Esophagus squamous epithelium (tissue), 5 donors: ENCODE measurements at regions not wholly inside any gene's neighbourhood (a gene's known extent, or its start where the extent isn't known, plus 50 kb on each side); places are given as distances from the start of the nearest gene placed in this dataset.
A peak's percentile ranks its signal among the peaks of the same experiment; 100 is the strongest.
"Not testable (repeated sequence)": the region's sequence is repeated elsewhere in the genome, so short reads cannot be mapped to it uniquely, and the experiment has no call there.

Source experiments
- DNase-seq: peaks from one replicate; lab custom pipeline; 2025; lab: John Stamatoyannopoulos, UW
- H3K27ac ChIP-seq, 4 donors: fragments of 200-600 bp; sonication (generic); one replicate each; pipeline ENCODE4 v1.5.1; 2016 to 2019; ENCODE audit warnings: mild to moderate bottlenecking in 1 of 4
- H3K27me3 ChIP-seq, 4 donors: fragments of 200-600 bp; sonication (generic); 1 replicate in 3 of 4; 2 replicates in 1 of 4; pipeline versions ENCODE4 v1.5.1 to v1.6.0; 2017 to 2021; ENCODE audit warnings: antibody characterized with exemption in 1 of 4
- H3K36me3 ChIP-seq, 3 donors: fragments of 200-600 bp; sonication (generic); one replicate each; pipeline ENCODE4 v1.5.1; 2016 to 2019
- H3K4me1 ChIP-seq, 3 donors: fragments of 200-600 bp; sonication (generic); one replicate each; pipeline ENCODE4 v1.5.1; 2017 to 2019
- H3K4me3 ChIP-seq, 4 donors: fragments of 200-600 bp; sonication (generic); 1 replicate in 3 of 4; 2 replicates in 1 of 4; pipeline ENCODE4 v1.5.1; 2016 to 2019; ENCODE audit warnings: mild to moderate bottlenecking in 2 of 4, moderate library complexity in 1 of 4
- H3K9me3 ChIP-seq, 3 donors: fragments of 200-600 bp; sonication (generic); one replicate each; pipeline ENCODE4 v1.5.1; 2016 to 2019
- POLR2A ChIP-seq, 4 donors: fragments of 450-650 bp; IDR thresholded peaks; one replicate each; pipeline ENCODE4 v1.6.1; 2017; ENCODE audit warnings: antibody characterized with exemption in 4 of 4, mild to moderate bottlenecking in 4 of 4, moderate library complexity in 3 of 4
- WGBS, 2 donors: methylation state at CpG; one replicate each; pipeline ENCODE4 v1.1.5; 2018; 5-methylcytosine and 5-hydroxymethylcytosine counted together
- intact Hi-C: fragments of 100-400 bp; cut with DNase I; formaldehyde crosslinking; loops from one replicate; pipeline ENCODE4 v1.15.0; 2022
- TF ChIP-seq, protein P1 (sequence below), 6 experiments: fragments of 450-650 bp in 4 of 6; fragments of 200-600 bp in 2 of 6; sonication (generic) in 2 of 6; IDR thresholded peaks; one replicate each; pipeline ENCODE4 v1.5.1; 2016 to 2019; ENCODE audit warnings: antibody characterized with exemption in 6 of 6, mild to moderate bottlenecking in 4 of 6, moderate library complexity in 4 of 6
- donor health status: DM: yes; HTN: yes; CAD: no.

DNA sequence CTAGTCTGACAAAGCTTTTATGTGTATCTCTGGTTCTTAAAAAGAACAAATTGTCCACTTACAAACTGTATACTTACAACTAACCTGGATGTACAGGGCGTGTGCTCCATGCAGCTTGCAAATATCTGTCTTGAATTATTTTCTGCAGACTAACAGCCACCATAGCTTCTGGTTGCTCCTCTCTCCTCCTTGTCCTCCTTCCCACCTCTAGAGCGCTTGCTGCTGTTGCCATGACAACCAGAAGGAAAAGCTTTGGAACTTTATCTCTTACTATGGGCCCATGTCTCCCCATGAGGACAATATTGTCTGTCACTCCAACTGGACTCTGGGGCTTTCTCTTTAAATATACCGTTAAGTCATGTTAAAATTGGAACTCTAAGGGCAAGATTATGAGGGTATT is 71.5 kb upstream of the DHX40 start:
- 68 to 77% methylated on average over 3 of the region's 3 CpGs for WGBS, 2 donors
- Histone ChIP-seq H3K27ac (no peak overlapping the region), H3K4me1 (no peaks in the 10 kb centered on the region), H3K9me3 (no peaks in the 10 kb centered on the region), H3K27me3 (no peaks in the 10 kb centered on the region), H3K4me3 (no peak overlapping the region), H3K36me3 (no peaks in the 10 kb centered on the region)
- DNase-seq = no peak
- TF ChIP-seq, protein P1, sequence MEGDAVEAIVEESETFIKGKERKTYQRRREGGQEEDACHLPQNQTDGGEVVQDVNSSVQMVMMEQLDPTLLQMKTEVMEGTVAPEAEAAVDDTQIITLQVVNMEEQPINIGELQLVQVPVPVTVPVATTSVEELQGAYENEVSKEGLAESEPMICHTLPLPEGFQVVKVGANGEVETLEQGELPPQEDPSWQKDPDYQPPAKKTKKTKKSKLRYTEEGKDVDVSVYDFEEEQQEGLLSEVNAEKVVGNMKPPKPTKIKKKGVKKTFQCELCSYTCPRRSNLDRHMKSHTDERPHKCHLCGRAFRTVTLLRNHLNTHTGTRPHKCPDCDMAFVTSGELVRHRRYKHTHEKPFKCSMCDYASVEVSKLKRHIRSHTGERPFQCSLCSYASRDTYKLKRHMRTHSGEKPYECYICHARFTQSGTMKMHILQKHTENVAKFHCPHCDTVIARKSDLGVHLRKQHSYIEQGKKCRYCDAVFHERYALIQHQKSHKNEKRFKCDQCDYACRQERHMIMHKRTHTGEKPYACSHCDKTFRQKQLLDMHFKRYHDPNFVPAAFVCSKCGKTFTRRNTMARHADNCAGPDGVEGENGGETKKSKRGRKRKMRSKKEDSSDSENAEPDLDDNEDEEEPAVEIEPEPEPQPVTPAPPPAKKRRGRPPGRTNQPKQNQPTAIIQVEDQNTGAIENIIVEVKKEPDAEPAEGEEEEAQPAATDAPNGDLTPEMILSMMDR (IDR thresholded peaks at IDR 0.05) = no peak
- no peak for TF ChIP-seq POLR2A (IDR thresholded peaks at IDR 0.05)
- intact Hi-C loops = no loop called here

DNA sequence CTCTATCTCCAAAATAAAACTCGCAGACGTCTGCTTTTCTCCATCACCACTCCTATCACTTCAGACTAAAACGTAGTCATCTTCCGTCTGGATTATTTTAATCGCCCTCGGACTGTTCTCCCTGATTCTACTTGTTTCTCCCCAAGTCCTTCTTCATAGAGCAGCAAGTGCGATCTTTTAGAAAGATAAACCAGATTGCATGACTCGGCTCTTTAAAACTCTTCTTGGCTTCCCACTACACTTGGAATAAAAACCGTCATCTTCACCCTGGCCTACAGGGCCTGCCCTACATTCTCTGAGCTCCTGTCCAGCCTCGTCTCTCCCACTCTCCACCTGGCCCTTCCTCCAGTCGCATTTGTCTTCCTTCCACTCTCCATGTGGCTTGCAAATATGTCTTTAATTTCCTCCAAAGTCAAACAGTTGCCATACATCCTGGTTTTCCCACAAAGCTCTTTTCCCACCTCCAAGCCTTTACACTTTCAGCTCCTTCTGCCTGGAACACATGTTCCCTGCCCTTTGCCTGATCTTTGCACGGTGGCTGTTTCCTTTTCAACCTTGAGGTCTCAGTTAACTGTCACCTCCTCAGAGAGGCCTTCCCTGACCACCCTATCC is 70.5 kb upstream of the DHX40 start:
- intact Hi-C loops = no loop called here
- DNase-seq = no peak
- Histone ChIP-seq H3K4me3 (no peak overlapping the region), H3K27me3 (no peaks in the 10 kb centered on the region), H3K36me3 (no peaks in the 10 kb centered on the region), H3K4me1 (no peaks in the 10 kb centered on the region), H3K27ac (no peak overlapping the region), H3K9me3 (no peaks in the 10 kb centered on the region)
- 70 to 75% methylated on average over 12 of the region's 12 CpGs for WGBS, 2 donors
- TF ChIP-seq, protein P1 (IDR thresholded peaks at IDR 0.05) = no peak

DNA sequence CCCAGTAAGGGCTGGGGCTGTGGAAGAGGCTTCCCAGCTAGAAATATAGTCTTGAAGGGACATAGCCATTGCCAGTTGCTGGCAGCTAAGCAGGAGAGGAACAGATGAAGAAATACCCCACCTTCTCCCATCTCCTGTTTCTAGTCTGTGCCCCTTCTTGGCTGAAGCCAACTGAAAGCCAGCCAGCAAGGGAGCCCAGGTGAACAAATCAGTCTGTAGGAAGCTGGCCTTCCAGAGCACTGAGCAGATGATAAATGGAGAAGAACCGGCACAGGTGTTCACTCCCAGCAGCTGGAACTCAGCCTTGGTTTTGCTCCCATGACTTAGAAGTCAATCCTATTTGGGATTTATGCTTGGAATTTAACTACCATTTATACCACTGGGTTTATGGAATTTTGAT is 69.2 kb upstream of the DHX40 start:
- TF ChIP-seq, protein P1 (IDR thresholded peaks at IDR 0.05) = no peak
- TF ChIP-seq POLR2A (IDR thresholded peaks at IDR 0.05) = no peak
- DNase-seq = no peak
- no peaks in the 10 kb centered on the region for H3K27me3 ChIP-seq
- no peak overlapping the region for H3K27ac ChIP-seq
- no peaks in the 10 kb centered on the region for H3K9me3 ChIP-seq
- no peak overlapping the region for H3K4me3 ChIP-seq
- intact Hi-C loops = no loop called here
- H3K36me3 ChIP-seq = no peaks in the 10 kb centered on the region
- WGBS, 2 donors = 64 to 75% methylated on average over 1 of the region's 1 CpG
- no peaks in the 10 kb centered on the region for H3K4me1 ChIP-seq

DNA sequence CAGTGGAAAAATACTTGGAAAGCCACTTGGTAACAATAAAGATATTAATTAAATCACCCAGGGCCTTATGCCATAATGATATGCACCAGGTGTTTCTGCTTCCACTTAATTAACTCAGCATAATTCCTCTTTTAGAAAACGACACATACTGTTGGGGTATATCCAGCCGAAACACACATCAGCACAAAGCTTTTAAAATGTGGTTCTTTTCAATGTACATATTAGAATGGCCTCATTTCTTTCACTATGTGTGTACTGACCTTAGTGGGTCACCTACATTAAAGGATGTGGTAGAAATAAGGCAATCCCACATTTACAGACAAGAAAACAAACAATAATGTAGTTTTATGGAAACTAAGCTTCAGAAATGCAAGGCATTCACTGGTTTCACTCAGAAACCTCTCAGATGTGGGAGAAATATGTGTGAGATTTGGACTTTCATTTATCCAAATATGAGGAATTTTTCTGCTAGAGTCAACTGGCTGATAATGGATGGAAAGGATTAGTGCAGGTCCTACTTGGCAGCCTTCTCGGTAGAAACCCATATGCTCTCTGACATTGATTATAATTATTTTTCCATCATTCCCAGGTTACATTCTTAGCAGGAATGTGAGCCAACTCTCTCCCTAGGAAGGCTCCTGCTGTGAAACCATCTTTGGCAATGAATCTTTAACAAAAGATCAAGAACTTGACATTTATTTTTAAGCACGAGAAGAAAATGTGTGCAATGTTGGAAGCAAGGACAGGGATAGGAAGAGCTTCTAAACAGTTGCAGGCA is 66.7 kb upstream of the DHX40 start:
- 34 to 51% methylated on average over 4 of the region's 4 CpGs for WGBS, 2 donors
- H3K36me3 ChIP-seq = no peaks in the 10 kb centered on the region
- no peak for DNase-seq
- peak overlapping the region in 3 of 4 donors; percentile 48 to 85 (median 78) for H3K27ac ChIP-seq
- no peaks in the 10 kb centered on the region for H3K4me1 ChIP-seq
- no peaks in the 10 kb centered on the region for H3K27me3 ChIP-seq
- peak overlapping the region in 1 of 4 donors; percentile 51 for H3K4me3 ChIP-seq
- intact Hi-C loops = no loop called here
- TF ChIP-seq, protein P1 (IDR thresholded peaks at IDR 0.05) = no peak
- no peak for TF ChIP-seq POLR2A (IDR thresholded peaks at IDR 0.05)
- no peaks in the 10 kb centered on the region for H3K9me3 ChIP-seq

DNA sequence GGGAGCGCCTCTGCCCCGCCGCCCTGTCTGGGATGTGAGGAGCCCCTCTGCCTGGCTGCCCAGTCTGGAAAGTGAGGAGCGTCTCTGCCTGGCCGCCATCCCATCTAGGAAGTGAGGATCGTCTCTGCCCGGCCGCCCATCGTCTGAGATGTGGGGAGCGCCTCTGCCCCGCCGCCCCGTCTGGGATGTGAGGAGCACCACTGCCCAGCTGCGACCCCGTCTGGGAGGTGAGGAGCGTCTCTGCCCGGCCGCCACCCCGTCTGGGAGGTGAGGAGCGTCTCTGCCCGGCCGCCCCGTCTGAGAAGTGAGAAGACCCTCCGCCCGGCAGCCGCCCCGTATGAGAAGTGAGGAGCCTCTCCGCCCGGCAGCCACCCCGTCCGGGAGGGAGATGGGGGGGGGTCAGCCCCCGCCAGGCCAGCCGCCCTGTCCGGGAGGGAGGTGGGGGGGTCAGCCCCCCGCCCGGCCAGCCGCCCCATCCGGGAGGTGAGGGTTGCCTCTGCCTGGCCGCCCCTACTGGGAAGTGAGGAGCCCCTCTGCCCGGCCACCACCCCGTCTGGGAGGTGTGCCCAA is 65.2 kb upstream of the DHX40 start:
- H3K9me3 ChIP-seq, intact Hi-C loops, H3K4me1 ChIP-seq, H3K27me3 ChIP-seq, DNase-seq, H3K36me3 ChIP-seq: not testable (repeated sequence)
- H3K4me3 ChIP-seq = peak overlapping the region in 2 of 4 donors; percentile 32 to 51
- WGBS, 2 donors = no CpG with 5 or more reads among the region's 41 CpGs
- H3K27ac ChIP-seq = peak overlapping the region in 3 of 4 donors; percentile 34 to 85 (median 78)
